HepG2 (cell line): ENCODE measurements at regions not wholly inside any gene's neighbourhood (a gene's known extent, or its start where the extent isn't known, plus 50 kb on each side); places are given as distances from the start of the nearest gene placed in this dataset.

Experiments used
- ATM ChIP-seq: fragments of 450-650 bp; IDR thresholded peaks from 2 replicates; pipeline ENCODE4 v1.7.1; 2017; ENCODE audit warnings: mild to moderate bottlenecking, borderline replicate concordance
- IKZF4 ChIP-seq: sonication (generic); formaldehyde crosslinking; IDR thresholded peaks from 2 replicates; pipeline ENCODE4 v1.5.1; 2020; ENCODE audit warnings: borderline replicate concordance, mild to moderate bottlenecking, low read depth, missing genetic modification reagents; ENCODE audit errors: not compliant biosample characterization
- NCOR1 ChIP-seq: fragments of 200-600 bp; sonication (generic); IDR thresholded peaks from 2 replicates; pipeline ENCODE4 v1.7.0; 2017; ENCODE audit warnings: antibody characterized with exemption, low read length, borderline replicate concordance
- PCBP1 ChIP-seq: fragments of 200-400 bp; formaldehyde crosslinking; IDR thresholded peaks from 2 replicates; pipeline ENCODE4 v1.6.1; 2017; ENCODE audit warnings: mild to moderate bottlenecking, low read depth, low read length, borderline replicate concordance
- ZNF30 ChIP-seq: sonication (generic); formaldehyde crosslinking; IDR thresholded peaks from 2 replicates; pipeline ENCODE4 v1.5.0; 2020; ENCODE audit warnings: mild to moderate bottlenecking, missing genetic modification reagents
- ZNF513 ChIP-seq: sonication (generic); formaldehyde crosslinking; conservative IDR thresholded peaks from 2 replicates; pipeline ENCODE4 v1.5.0; 2020; ENCODE audit warnings: missing genetic modification reagents
- ZNF776 ChIP-seq: sonication (generic); formaldehyde crosslinking; IDR thresholded peaks from 2 replicates; pipeline ENCODE4 v1.4.0; 2020; ENCODE audit warnings: mild to moderate bottlenecking, missing genetic modification reagents
- ZNF781 ChIP-seq: sonication (generic); formaldehyde crosslinking; IDR thresholded peaks from 2 replicates; pipeline ENCODE4 v1.5.1; 2020; ENCODE audit warnings: borderline replicate concordance, mild to moderate bottlenecking, missing genetic modification reagents; ENCODE audit errors: not compliant biosample characterization
- TF ChIP-seq, protein P1 (sequence below): sonication (generic); formaldehyde crosslinking; IDR thresholded peaks from one replicate; pipeline ENCODE4 v1.5.1; 2020; ENCODE audit warnings: mild to moderate bottlenecking, missing genetic modification reagents; ENCODE audit errors: not compliant biosample characterization
- TF ChIP-seq, protein P2 (sequence below), 2 experiments: sonication (generic) in 1 of 2; formaldehyde crosslinking in 1 of 2; IDR thresholded peaks; 2 replicates each; pipeline versions ENCODE4 v1.4.0 to v1.6.1; 2018 to 2020; ENCODE audit warnings: missing genetic modification reagents in 2 of 2, borderline replicate concordance in 1 of 2, low read depth in 1 of 2, mild to moderate bottlenecking in 1 of 2, missing biosample characterization in 1 of 2

DNA sequence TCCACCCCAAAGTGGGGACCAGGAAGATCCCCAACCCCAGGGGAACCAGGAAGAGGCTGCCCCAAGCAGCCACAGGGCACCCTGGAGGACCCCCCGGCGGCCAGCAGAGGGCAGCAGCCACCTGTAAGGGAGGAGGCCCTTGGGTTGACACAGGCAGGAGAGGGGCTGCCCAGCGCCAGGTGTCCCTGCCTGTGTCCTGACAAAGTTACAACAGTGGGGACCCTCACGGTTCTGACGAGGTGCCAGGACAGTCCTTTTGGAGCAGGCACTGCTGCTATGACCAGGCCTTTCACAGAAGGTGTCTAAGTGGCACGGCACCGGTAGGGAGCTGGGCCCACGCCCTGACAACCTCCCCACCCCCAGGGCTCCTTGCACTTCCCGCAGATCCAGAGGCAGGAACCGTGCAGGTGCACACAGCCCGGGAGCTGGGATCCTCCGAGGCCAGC, 176.7 kb downstream of the BMP7 start (continued):
- TF ChIP-seq, protein P1, sequence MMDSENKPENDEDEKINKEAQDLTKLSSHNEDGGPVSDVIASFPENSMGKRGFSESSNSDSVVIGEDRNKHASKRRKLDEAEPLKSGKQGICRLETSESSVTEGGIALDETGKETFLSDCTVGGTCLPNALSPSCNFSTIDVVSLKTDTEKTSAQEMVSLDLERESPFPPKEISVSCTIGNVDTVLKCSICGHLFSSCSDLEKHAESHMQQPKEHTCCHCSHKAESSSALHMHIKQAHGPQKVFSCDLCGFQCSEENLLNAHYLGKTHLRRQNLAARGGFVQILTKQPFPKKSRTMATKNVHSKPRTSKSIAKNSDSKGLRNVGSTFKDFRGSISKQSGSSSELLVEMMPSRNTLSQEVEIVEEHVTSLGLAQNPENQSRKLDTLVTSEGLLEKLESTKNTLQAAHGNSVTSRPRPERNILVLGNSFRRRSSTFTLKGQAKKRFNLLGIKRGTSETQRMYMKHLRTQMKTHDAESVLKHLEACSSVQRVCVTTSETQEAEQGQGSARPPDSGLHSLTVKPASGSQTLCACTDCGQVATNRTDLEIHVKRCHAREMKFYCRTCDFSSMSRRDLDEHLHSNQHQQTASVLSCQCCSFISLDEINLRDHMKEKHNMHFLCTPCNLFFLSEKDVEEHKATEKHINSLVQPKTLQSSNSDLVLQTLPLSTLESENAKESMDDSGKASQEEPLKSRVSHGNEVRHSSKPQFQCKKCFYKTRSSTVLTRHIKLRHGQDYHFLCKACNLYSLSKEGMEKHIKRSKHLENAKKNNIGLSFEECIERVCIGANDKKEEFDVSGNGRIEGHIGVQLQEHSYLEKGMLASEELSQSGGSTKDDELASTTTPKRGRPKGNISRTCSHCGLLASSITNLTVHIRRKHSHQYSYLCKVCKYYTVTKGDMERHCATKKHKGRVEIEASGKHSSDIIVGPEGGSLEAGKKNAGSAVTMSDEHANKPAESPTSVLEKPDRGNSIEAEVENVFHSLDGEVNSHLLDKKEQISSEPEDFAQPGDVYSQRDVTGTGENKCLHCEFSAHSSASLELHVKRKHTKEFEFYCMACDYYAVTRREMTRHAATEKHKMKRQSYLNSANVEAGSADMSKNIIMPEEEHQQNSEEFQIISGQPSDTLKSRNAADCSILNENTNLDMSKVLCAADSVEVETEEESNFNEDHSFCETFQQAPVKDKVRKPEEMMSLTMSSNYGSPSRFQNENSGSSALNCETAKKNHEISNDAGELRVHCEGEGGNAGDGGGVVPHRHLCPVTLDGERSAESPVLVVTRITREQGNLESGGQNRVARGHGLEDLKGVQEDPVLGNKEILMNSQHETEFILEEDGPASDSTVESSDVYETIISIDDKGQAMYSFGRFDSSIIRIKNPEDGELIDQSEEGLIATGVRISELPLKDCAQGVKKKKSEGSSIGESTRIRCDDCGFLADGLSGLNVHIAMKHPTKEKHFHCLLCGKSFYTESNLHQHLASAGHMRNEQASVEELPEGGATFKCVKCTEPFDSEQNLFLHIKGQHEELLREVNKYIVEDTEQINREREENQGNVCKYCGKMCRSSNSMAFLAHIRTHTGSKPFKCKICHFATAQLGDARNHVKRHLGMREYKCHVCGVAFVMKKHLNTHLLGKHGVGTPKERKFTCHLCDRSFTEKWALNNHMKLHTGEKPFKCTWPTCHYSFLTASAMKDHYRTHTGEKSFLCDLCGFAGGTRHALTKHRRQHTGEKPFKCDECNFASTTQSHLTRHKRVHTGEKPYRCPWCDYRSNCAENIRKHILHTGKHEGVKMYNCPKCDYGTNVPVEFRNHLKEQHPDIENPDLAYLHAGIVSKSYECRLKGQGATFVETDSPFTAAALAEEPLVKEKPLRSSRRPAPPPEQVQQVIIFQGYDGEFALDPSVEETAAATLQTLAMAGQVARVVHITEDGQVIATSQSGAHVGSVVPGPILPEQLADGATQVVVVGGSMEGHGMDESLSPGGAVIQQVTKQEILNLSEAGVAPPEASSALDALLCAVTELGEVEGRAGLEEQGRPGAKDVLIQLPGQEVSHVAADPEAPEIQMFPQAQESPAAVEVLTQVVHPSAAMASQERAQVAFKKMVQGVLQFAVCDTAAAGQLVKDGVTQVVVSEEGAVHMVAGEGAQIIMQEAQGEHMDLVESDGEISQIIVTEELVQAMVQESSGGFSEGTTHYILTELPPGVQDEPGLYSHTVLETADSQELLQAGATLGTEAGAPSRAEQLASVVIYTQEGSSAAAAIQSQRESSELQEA (CRISPR knock-in tag): peak; percentile 39
- TF ChIP-seq ZNF776 (CRISPR knock-in tag): no peak
- no peak for TF ChIP-seq ZNF781
- TF ChIP-seq ZNF30 (CRISPR knock-in tag): no peak
- TF ChIP-seq NCOR1: no peak
- TF ChIP-seq PCBP1: no peak
- no peak for TF ChIP-seq IKZF4 (CRISPR knock-in tag)
- no peak for TF ChIP-seq ZNF513 (CRISPR knock-in tag)
- TF ChIP-seq, protein P2, sequence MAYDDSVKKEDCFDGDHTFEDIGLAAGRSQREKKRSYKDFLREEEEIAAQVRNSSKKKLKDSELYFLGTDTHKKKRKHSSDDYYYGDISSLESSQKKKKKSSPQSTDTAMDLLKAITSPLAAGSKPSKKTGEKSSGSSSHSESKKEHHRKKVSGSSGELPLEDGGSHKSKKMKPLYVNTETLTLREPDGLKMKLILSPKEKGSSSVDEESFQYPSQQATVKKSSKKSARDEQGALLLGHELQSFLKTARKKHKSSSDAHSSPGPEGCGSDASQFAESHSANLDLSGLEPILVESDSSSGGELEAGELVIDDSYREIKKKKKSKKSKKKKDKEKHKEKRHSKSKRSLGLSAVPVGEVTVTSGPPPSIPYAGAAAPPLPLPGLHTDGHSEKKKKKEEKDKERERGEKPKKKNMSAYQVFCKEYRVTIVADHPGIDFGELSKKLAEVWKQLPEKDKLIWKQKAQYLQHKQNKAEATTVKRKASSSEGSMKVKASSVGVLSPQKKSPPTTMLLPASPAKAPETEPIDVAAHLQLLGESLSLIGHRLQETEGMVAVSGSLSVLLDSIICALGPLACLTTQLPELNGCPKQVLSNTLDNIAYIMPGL (CRISPR knock-in tag; IDR thresholded peaks at IDR 0.05; ENCODE audit: borderline replicate concordance in 1 of 2, low read depth in 1 of 2): no peak
- no peak for TF ChIP-seq ATM
- TF ChIP-seq, all 625 proteins: peak for 40
